Activated T-helper 17 cell treated with anti-CD3 and anti-CD28 coated beads, Interleukin-2, amount 50 U/mL, for 72 hours (primary cell): ENCODE measurements at regions not wholly inside any gene's neighbourhood (a gene's known extent, or its start where the extent isn't known, plus 50 kb on each side); places are given as distances from the start of the nearest gene placed in this dataset.

Experiments
- ATAC-seq: fragments of 150-1000 bp; cut with Tn5 transposase; replicated peaks from 2 replicates; pipeline ENCODE4 v1.10.0; 2021; ENCODE audit warnings: mild to moderate bottlenecking, moderate library complexity
- H3K27ac Mint-ChIP-seq: one replicate; pipeline ENCODE4 v1.8.0; 2022; ENCODE audit warnings: mixed read lengths
- H3K27me3 Mint-ChIP-seq: one replicate; pipeline ENCODE4 v1.8.0; 2022; ENCODE audit warnings: mixed read lengths
- H3K36me3 Mint-ChIP-seq: one replicate; pipeline ENCODE4 v1.8.0; 2022; ENCODE audit warnings: low read depth, mild to moderate bottlenecking, mixed read lengths
- H3K4me1 Mint-ChIP-seq: one replicate; pipeline ENCODE4 v1.8.0; 2022; ENCODE audit warnings: mixed read lengths
- H3K4me3 Mint-ChIP-seq: one replicate; pipeline ENCODE4 v1.8.0; 2022; ENCODE audit warnings: mild to moderate bottlenecking, mixed read lengths
- H3K9me3 Mint-ChIP-seq: one replicate; pipeline ENCODE4 v1.8.0; 2022; ENCODE audit warnings: mixed read lengths

GRCh38 chr5:88459971-88460370 is 191.3 kb upstream of the TMEM161B start:
- no peak overlapping the region for H3K27ac Mint-ChIP-seq
- no peak for ATAC-seq
- no peaks in the 10 kb centered on the region for H3K4me1 Mint-ChIP-seq
- H3K4me3 Mint-ChIP-seq: no peak overlapping the region
- no peaks in the 10 kb centered on the region for H3K36me3 Mint-ChIP-seq
- no peaks in the 10 kb centered on the region for H3K9me3 Mint-ChIP-seq
- H3K27me3 Mint-ChIP-seq: peaks cover 23% of the 10 kb centered on the region

- no peak for ATAC-seq
- H3K27ac Mint-ChIP-seq: no peak overlapping the region
- H3K27me3 Mint-ChIP-seq: peaks cover 22% of the 10 kb centered on the region
- no peak overlapping the region for H3K4me3 Mint-ChIP-seq
- no peaks in the 10 kb centered on the region for H3K4me1 Mint-ChIP-seq
- H3K9me3 Mint-ChIP-seq: no peaks in the 10 kb centered on the region
- no peaks in the 10 kb centered on the region for H3K36me3 Mint-ChIP-seq
Observed at GRCh38 chr5:88452820-88453219, 184.2 kb upstream of the TMEM161B start.

- H3K27me3 Mint-ChIP-seq: peaks cover 12% of the 10 kb centered on the region
- H3K9me3 Mint-ChIP-seq: no peaks in the 10 kb centered on the region
- no peaks in the 10 kb centered on the region for H3K4me1 Mint-ChIP-seq
- no peak overlapping the region for H3K4me3 Mint-ChIP-seq
- H3K27ac Mint-ChIP-seq: no peak overlapping the region
- ATAC-seq: no peak
- H3K36me3 Mint-ChIP-seq: no peaks in the 10 kb centered on the region
Observed at GRCh38 chr5:88450239-88450638, 181.6 kb upstream of the TMEM161B start.

- peaks cover 7% of the 10 kb centered on the region for H3K9me3 Mint-ChIP-seq
- no peak overlapping the region for H3K27ac Mint-ChIP-seq
- ATAC-seq: no peak
- no peaks in the 10 kb centered on the region for H3K4me1 Mint-ChIP-seq
- H3K36me3 Mint-ChIP-seq: no peaks in the 10 kb centered on the region
- no peak overlapping the region for H3K4me3 Mint-ChIP-seq
- peaks cover 10% of the 10 kb centered on the region for H3K27me3 Mint-ChIP-seq
Observed at GRCh38 chr5:88438006-88438405, 169.4 kb upstream of the TMEM161B start.

GRCh38 chr5:88436290-88436689 is 167.6 kb upstream of the TMEM161B start:
- Mint-ChIP-seq H3K4me3 (no peak overlapping the region), H3K27me3 (peaks cover 21% of the 10 kb centered on the region), H3K4me1 (no peaks in the 10 kb centered on the region), H3K9me3 (peaks cover 7% of the 10 kb centered on the region), H3K36me3 (no peaks in the 10 kb centered on the region), H3K27ac (no peak overlapping the region)
- ATAC-seq: no peak

GRCh38 chr5:88428633-88429032 is 160.0 kb upstream of the TMEM161B start:
- ATAC-seq: no peak
- Mint-ChIP-seq H3K4me3 (no peak overlapping the region), H3K36me3 (no peaks in the 10 kb centered on the region)

GRCh38 chr5:88426441-88426840 is 157.8 kb upstream of the TMEM161B start:
- H3K4me3 Mint-ChIP-seq: no peak overlapping the region
- H3K27me3 Mint-ChIP-seq: peaks cover 3% of the 10 kb centered on the region
- H3K36me3 Mint-ChIP-seq: no peaks in the 10 kb centered on the region
- no peak for ATAC-seq
- no peak overlapping the region for H3K27ac Mint-ChIP-seq
- H3K4me1 Mint-ChIP-seq: no peaks in the 10 kb centered on the region
- no peaks in the 10 kb centered on the region for H3K9me3 Mint-ChIP-seq

More at GRCh38 chr5:88428633-88429032, 160.0 kb upstream of the TMEM161B start:
- Mint-ChIP-seq H3K27ac (no peak overlapping the region), H3K4me1 (no peaks in the 10 kb centered on the region), H3K9me3 (no peaks in the 10 kb centered on the region), H3K27me3 (peaks cover 17% of the 10 kb centered on the region)

- Mint-ChIP-seq H3K36me3 (no peaks in the 10 kb centered on the region), H3K27ac (no peak overlapping the region), H3K9me3 (no peaks in the 10 kb centered on the region), H3K4me1 (no peaks in the 10 kb centered on the region), H3K4me3 (no peak overlapping the region), H3K27me3 (peaks cover 3% of the 10 kb centered on the region)
- no peak for ATAC-seq
Observed at GRCh38 chr5:88425124-88425523, 156.5 kb upstream of the TMEM161B start.

GRCh38 chr5:88419931-88420330 is 151.3 kb upstream of the TMEM161B start:
- Mint-ChIP-seq H3K27me3 (peaks cover 3% of the 10 kb centered on the region), H3K4me3 (no peak overlapping the region), H3K4me1 (no peaks in the 10 kb centered on the region), H3K9me3 (no peaks in the 10 kb centered on the region), H3K36me3 (no peaks in the 10 kb centered on the region), H3K27ac (no peak overlapping the region)
- no peak for ATAC-seq

- no peak for ATAC-seq
- no peaks in the 10 kb centered on the region for H3K9me3 Mint-ChIP-seq
- no peaks in the 10 kb centered on the region for H3K36me3 Mint-ChIP-seq
- H3K27me3 Mint-ChIP-seq: no peaks in the 10 kb centered on the region
- H3K4me3 Mint-ChIP-seq: no peak overlapping the region
- no peak overlapping the region for H3K27ac Mint-ChIP-seq
- H3K4me1 Mint-ChIP-seq: no peaks in the 10 kb centered on the region
Observed at GRCh38 chr5:88407341-88407740, 138.7 kb upstream of the TMEM161B start.

- H3K27ac Mint-ChIP-seq: no peak overlapping the region
- H3K4me3 Mint-ChIP-seq: no peak overlapping the region
- ATAC-seq: no peak
- H3K36me3 Mint-ChIP-seq: no peaks in the 10 kb centered on the region
- H3K27me3 Mint-ChIP-seq: peaks cover 6% of the 10 kb centered on the region
- H3K4me1 Mint-ChIP-seq: no peaks in the 10 kb centered on the region
- no peaks in the 10 kb centered on the region for H3K9me3 Mint-ChIP-seq
Observed at GRCh38 chr5:88405783-88406182, 137.1 kb upstream of the TMEM161B start.

GRCh38 chr5:88404405-88404804 is 135.8 kb upstream of the TMEM161B start:
- Mint-ChIP-seq H3K4me1 (no peaks in the 10 kb centered on the region), H3K27me3 (peaks cover 11% of the 10 kb centered on the region), H3K27ac (no peak overlapping the region), H3K9me3 (no peaks in the 10 kb centered on the region), H3K4me3 (no peak overlapping the region), H3K36me3 (no peaks in the 10 kb centered on the region)
- ATAC-seq: no peak

GRCh38 chr5:88401686-88402085 is 133.0 kb upstream of the TMEM161B start:
- ATAC-seq: no peak
- Mint-ChIP-seq H3K4me3 (no peak overlapping the region), H3K36me3 (no peaks in the 10 kb centered on the region), H3K9me3 (no peaks in the 10 kb centered on the region), H3K27ac (no peak overlapping the region), H3K27me3 (peaks cover 23% of the 10 kb centered on the region), H3K4me1 (no peaks in the 10 kb centered on the region)

GRCh38 chr5:88401228-88401627 is 132.6 kb upstream of the TMEM161B start:
- H3K4me1 Mint-ChIP-seq: no peaks in the 10 kb centered on the region
- H3K9me3 Mint-ChIP-seq: no peaks in the 10 kb centered on the region
- H3K36me3 Mint-ChIP-seq: no peaks in the 10 kb centered on the region
- no peak overlapping the region for H3K27ac Mint-ChIP-seq
- ATAC-seq: no peak
- H3K27me3 Mint-ChIP-seq: peaks cover 27% of the 10 kb centered on the region
- no peak overlapping the region for H3K4me3 Mint-ChIP-seq

GRCh38 chr5:88399561-88399960 is 130.9 kb upstream of the TMEM161B start:
- Mint-ChIP-seq H3K4me1 (no peaks in the 10 kb centered on the region), H3K27me3 (peaks cover 31% of the 10 kb centered on the region), H3K27ac (no peak overlapping the region), H3K9me3 (no peaks in the 10 kb centered on the region), H3K36me3 (no peaks in the 10 kb centered on the region), H3K4me3 (no peak overlapping the region)
- ATAC-seq: no peak

- H3K4me3 Mint-ChIP-seq: no peak overlapping the region
- no peaks in the 10 kb centered on the region for H3K4me1 Mint-ChIP-seq
- H3K36me3 Mint-ChIP-seq: no peaks in the 10 kb centered on the region
- no peak for ATAC-seq
- H3K9me3 Mint-ChIP-seq: no peaks in the 10 kb centered on the region
- peaks cover 34% of the 10 kb centered on the region for H3K27me3 Mint-ChIP-seq
- no peak overlapping the region for H3K27ac Mint-ChIP-seq
Observed at GRCh38 chr5:88398316-88398715, 129.7 kb upstream of the TMEM161B start.
